NCI-H2171 (cell line): ENCODE measurements at regions not wholly inside any gene's neighbourhood (a gene's known extent, or its start where the extent isn't known, plus 50 kb on each side); places are given as distances from the start of the nearest gene placed in this dataset.
"Not testable (repeated sequence)": the region's sequence is repeated elsewhere in the genome, so short reads cannot be mapped to it uniquely, and the experiment has no call there.

Experiments
- DNase-seq: peaks from one replicate; lab custom pipeline; 2025; lab: John Stamatoyannopoulos, UW

GRCh38 chr2:126952216-126952615 lies 53.5 kb downstream of the TEX51 start:
- no peak for DNase-seq

- DNase-seq: no peak
These were observed 54.8 kb downstream of the TEX51 start for GRCh38 chr2:126953483-126953882.

- no peak for DNase-seq
These were observed 56.1 kb downstream of the TEX51 start for GRCh38 chr2:126954831-126955230.

- not testable (repeated sequence) for DNase-seq
These were observed 58.1 kb downstream of the TEX51 start for GRCh38 chr2:126956773-126957172.

GRCh38 chr2:126963390-126963789 lies 64.7 kb downstream of the TEX51 start:
- peak; percentile 83 for DNase-seq

GRCh38 chr2:126966601-126967000 lies 67.9 kb downstream of the TEX51 start:
- peak; percentile 37 for DNase-seq

GRCh38 chr2:126970583-126970982 lies 71.9 kb downstream of the TEX51 start:
- no peak for DNase-seq

GRCh38 chr2:126971162-126971480 lies 72.4 kb downstream of the TEX51 start:
- no peak for DNase-seq

- DNase-seq: peak; percentile 60
These were observed 73.0 kb downstream of the TEX51 start for GRCh38 chr2:126971481-126972278.

GRCh38 chr2:126972279-126972626 lies 73.6 kb downstream of the TEX51 start:
- no peak for DNase-seq

- DNase-seq: no peak
These were observed 75.1 kb downstream of the TEX51 start for GRCh38 chr2:126973745-126974144.

GRCh38 chr2:126975671-126976655 lies 77.3 kb downstream of the TEX51 start:
- DNase-seq: no peak

- DNase-seq: peak; percentile 12
These were observed 78.1 kb downstream of the TEX51 start for GRCh38 chr2:126976721-126977328.

GRCh38 chr2:126978333-126978732 lies 79.6 kb downstream of the TEX51 start:
- DNase-seq: no peak

GRCh38 chr2:126979039-126980003 lies 80.6 kb downstream of the TEX51 start:
- DNase-seq: no peak

GRCh38 chr2:126981476-126981875 lies 82.8 kb downstream of the TEX51 start:
- DNase-seq: no peak

- DNase-seq: no peak
These were observed 84.2 kb downstream of the TEX51 start for GRCh38 chr2:126982935-126983334.

GRCh38 chr2:126986631-126987187 lies 88.0 kb downstream of the TEX51 start:
- no peak for DNase-seq

GRCh38 chr2:126988482-126988881 lies 89.8 kb downstream of the TEX51 start:
- DNase-seq: no peak

GRCh38 chr2:126989064-126989463 lies 90.4 kb downstream of the TEX51 start:
- not testable (repeated sequence) for DNase-seq

- no peak for DNase-seq
These were observed 91.5 kb downstream of the TEX51 start for GRCh38 chr2:126990200-126990599.
